GM18519 (cell line): ENCODE measurements at regions not wholly inside any gene's neighbourhood (a gene's known extent, or its start where the extent isn't known, plus 50 kb on each side); places are given as distances from the start of the nearest gene placed in this dataset.
"Not testable (repeated sequence)": the region's sequence is repeated elsewhere in the genome, so short reads cannot be mapped to it uniquely, and the experiment has no call there.

Experiments
- ATAC-seq: cut with Tn5 transposase; IDR thresholded peaks from one replicate; pipeline ENCODE4 v1.9.1; 2021; ENCODE audit warnings: mild to moderate bottlenecking, moderate library complexity; ENCODE audit not compliant: unreplicated experiment, low FRiP score

DNA sequence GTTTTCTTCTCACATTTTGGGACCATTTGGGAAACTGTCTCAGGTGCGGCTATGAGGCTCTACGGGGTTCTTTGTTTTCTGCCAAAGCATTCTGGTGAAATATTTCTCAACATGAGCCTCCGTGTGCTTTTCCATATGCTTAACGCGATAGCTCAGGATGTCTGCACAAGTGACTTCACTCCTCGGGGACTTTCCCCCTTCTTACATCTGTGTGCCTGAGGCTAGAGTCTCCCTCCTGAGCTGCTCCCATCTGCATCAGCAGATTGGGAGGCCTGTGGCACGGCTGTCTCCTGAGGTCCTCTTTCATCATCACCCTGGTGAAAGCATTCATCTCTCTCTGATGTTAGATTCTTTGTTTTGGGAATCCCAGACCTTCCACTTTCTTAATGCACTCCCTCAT lies 1190.9 kb downstream of the TYW1 start:
- ATAC-seq = no peak

DNA sequence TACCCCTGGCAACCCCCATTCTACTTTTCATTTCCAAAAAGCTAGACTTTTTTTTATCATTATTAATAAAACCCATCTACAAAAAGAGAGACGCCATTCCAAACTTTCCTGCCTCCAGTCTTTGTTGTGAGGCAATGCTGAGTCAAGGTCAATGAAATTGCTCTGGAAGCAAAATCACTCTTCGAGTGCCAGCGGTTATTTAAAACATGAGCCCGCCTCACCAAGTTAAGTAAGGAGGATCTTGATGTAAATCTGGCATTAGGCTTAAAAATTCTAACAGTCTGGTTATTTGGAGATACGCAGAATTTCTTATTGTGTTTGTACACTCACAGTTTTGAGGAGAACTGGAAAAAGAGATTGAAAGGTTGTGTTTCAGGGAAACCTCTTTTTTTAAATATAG lies 1196.3 kb downstream of the TYW1 start:
- ATAC-seq = no peak

DNA sequence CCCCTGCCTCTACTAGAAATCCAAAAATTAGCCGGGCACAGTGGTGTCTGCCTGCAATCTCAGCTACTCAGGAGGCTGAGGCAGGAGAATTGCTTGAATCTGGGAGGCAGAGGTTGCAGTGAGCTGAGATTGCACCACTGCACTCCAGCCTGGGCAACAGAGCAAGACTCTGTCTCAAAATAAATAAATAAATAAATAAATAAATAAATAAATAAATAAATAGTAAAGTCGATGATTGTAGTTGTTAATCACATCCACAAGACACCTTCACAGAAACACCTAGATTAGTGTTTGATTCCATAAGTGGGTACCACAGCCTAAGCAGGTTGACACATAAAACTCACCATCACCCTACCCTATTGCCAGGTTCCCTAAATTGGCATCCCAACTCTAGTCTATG lies 1199.0 kb downstream of the TYW1 start:
- not testable (repeated sequence) for ATAC-seq

DNA sequence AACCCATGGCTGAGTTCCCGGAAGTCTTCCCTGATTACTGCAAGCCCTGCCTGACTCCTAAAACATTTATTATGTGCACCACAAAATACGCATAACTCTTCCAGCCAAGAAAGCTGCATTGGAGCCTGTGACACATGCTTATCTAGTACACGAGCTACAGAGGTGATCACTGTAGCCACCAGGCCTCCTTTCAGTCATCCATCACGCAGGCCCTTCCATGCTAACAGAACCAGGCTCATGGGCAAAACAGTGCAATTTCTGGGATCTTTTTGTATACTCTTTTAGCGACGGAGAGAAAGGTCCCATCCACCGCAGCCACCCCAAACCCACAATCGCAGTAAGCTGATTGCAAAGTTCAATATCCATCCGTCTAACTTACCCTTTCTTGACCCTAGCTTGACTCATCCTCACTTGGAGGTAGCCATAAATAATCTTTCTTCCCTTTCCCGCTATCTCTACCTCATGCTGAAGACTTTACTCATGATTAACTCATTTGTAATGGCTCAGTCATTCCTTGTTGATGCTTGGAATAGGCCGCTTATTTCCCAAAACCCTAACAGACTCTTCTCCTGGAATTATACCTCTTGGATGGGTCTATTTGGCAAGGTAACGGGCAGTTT lies 1203.5 kb downstream of the TYW1 start:
- no peak for ATAC-seq

DNA sequence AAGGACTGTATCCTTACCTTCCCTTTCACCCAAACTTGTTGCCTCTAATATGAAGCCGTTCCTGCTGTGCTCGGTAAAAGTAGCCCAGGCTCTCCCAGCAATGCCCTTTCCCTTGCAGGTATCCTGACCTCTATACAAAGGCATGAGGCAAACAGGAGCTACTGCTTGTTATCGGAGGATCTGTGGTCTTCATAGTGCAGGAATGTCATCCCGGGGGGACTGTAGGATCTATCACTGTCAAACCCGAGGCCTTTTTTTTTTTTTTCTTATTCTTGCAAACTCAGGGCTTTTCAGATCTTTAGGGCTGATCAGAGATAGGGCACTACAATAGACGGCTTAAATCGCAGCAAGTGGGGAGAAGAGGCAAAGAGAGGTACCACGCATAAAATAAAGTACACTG lies 1206.6 kb downstream of the TYW1 start:
- ATAC-seq = no peak

- ATAC-seq = no peak
Measured at GRCh38 chr7:68205826-68206225, 1209.2 kb downstream of the TYW1 start.

- no peak for ATAC-seq
Measured at GRCh38 chr7:68206946-68207485, 1210.4 kb downstream of the TYW1 start.

GRCh38 chr7:68207676-68208075 lies 1211.0 kb downstream of the TYW1 start:
- ATAC-seq = no peak

DNA sequence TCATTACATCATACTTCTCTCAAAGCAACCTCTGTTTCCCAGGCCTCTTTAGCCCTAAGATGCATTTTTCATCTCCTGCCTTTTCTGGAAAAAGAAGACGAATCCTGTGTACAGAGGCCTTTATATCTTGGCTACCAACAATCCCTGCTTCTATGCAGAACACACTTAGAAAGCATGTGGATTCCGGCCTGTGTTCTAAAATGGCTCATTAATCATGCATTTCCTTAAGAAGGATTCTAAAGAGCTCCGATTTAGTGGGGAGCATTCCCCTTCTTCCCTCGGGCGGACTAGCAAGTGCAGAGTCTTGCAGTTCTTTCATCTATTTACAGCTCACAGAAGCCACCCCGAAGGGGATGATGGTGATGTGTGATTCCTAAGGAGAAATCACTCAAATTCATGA lies 1212.9 kb downstream of the TYW1 start:
- no peak for ATAC-seq

GRCh38 chr7:68213838-68214237 lies 1217.2 kb downstream of the TYW1 start:
- ATAC-seq = no peak

GRCh38 chr7:68216051-68216450 lies 1219.4 kb downstream of the TYW1 start:
- no peak for ATAC-seq

- ATAC-seq = no peak
Measured at GRCh38 chr7:68217426-68217825, 1220.8 kb downstream of the TYW1 start.

GRCh38 chr7:68218461-68218860 lies 1221.8 kb downstream of the TYW1 start:
- ATAC-seq = no peak

DNA sequence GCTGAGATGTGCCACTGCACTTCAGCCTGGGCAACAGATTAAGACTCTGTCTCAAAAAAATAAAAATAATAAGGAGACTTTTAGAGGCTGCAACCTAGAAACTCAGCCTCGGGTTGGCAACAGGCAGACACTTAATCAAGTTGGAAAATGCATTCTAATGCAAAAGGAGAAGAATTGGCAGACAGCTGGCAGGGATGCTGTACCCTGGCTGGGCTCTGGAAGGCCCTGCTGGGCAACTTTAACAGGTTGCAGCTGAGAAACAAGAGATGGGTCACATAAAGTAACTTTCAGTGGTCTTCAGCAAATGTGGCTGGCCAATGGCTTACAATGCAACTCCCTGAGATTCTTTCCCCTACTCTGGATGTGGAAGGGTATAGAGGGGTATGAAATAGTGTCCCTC lies 1225.7 kb downstream of the TYW1 start:
- ATAC-seq = no peak

- ATAC-seq = no peak
Measured at GRCh38 chr7:68224041-68224741, 1227.6 kb downstream of the TYW1 start.

DNA sequence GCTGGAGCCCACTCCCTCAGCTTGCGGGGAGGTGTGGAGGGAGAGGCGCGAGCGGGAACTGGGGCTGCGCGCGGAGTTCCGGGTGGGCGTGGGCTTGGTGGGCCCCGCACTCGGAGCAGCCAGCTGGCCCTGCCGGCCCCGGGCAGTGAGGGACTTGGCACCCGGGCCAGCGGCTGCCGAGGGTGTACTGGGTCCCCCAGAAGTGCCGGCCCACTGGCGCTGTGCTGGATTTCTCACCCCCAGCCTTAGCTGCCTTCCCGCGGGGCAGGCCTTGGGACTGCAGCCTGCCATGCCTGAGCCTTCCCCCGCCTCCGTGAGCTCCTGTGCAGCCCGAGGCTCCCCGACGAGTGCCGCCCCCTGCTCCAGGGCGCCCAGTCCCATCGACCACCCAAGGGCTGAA lies 1234.4 kb downstream of the TYW1 start:
- not testable (repeated sequence) for ATAC-seq

DNA sequence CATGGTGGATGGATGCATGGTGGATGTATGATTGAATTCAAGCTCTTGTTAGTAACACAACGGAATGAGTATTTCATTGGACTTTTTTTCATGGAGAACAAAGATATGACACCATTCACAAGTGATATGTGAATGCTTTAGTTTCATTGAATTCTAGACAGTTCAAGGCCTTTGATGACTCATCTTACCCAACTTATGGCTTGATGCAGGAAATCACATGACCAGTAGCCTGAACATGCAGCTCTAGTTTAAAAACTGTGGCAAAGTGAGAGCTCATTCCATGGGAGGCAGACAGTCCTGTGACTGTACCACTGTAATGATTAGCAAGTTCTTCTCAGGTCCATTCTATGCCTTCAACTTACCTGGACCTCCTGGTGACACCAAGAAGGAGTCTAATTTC lies 1239.3 kb downstream of the TYW1 start:
- no peak for ATAC-seq

- no peak for ATAC-seq
Measured at GRCh38 chr7:68238204-68238805, 1241.7 kb downstream of the TYW1 start.

GRCh38 chr7:68243128-68243527 lies 1246.5 kb downstream of the TYW1 start:
- no peak for ATAC-seq

DNA sequence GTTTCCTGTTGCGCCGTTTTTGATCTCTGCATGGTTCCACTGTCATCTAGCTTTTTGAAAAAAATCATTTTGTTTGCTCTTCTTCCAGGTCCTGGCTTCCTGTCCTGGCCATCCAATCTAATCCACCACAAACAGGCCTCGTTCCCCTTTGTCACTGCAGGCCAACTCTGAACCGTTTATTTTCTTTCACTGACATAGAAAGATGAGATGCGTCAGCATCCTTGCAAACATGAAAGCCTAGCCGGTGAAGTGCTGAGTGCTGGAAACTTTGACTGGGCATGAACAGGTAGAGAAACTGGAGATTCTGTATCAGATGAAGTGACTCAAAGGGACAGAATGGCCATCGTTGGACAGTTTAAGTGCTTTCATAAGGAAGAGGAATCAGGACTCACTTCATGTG lies 1247.8 kb downstream of the TYW1 start:
- ATAC-seq = no peak

GRCh38 chr7:68245688-68246087 lies 1249.1 kb downstream of the TYW1 start:
- no peak for ATAC-seq

DNA sequence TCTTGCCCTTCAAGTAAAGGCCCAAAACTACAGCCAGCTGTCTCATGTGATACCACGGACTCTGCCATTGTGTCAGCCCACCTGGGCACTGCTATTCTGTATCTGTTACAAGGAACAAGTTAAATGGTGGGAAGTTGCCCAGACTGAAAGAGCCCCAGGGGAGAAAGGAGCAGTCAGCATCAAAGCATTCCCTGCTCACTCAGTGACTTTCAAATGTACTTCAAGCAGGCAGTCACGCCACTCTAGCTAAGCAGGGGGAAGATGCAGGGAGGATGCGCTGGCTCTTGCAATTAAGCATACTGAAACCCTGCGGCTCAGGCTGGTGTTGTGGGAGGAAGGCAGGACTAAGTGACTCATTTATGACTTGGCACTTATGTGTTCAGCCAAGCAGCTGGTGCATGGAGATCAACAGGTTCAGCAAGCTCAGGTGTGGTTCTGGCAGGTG lies 1249.6 kb downstream of the TYW1 start:
- ATAC-seq = no peak
